AG09319 (cell line): ENCODE measurements at regions not wholly inside any gene's neighbourhood (a gene's known extent, or its start where the extent isn't known, plus 50 kb on each side); places are given as distances from the start of the nearest gene placed in this dataset.

Experiments used
- DNase-seq: peaks from one replicate; pipeline ENCODE4 v3.0.0-alpha.2; 2010; ENCODE audit warnings: low read depth; ENCODE audit errors: extremely low read depth
- CTCF ChIP-seq: IDR thresholded peaks from 2 replicates; pipeline ENCODE4 v1.5.1; 2011; ENCODE audit warnings: low read depth, mild to moderate bottlenecking, inconsistent platforms, low read length, moderate library complexity

GRCh38 chr1:22259551-22260282, 116.8 kb upstream of the WNT4 start:
- no peak for TF ChIP-seq CTCF
- DNase-seq: no peak

GRCh38 chr1:22260860-22261432, 118.0 kb upstream of the WNT4 start:
- TF ChIP-seq CTCF: no peak
- DNase-seq: no peak

GRCh38 chr1:22261580-22261979, 118.7 kb upstream of the WNT4 start:
- DNase-seq: no peak
- TF ChIP-seq CTCF: no peak

- no peak for DNase-seq
- no peak for TF ChIP-seq CTCF
Measured at GRCh38 chr1:22262583-22262982, 119.7 kb upstream of the WNT4 start.

- no peak for TF ChIP-seq CTCF
- no peak for DNase-seq
Measured at GRCh38 chr1:22263359-22263758, 120.5 kb upstream of the WNT4 start.

- TF ChIP-seq CTCF: no peak
- DNase-seq: no peak
Measured at GRCh38 chr1:22264464-22265341, 121.8 kb upstream of the WNT4 start.

GRCh38 chr1:22266141-22266540, 123.2 kb upstream of the WNT4 start:
- no peak for TF ChIP-seq CTCF
- no peak for DNase-seq
